OCI-LY1 (cell line): ENCODE measurements at regions not wholly inside any gene's neighbourhood (a gene's known extent, or its start where the extent isn't known, plus 50 kb on each side); places are given as distances from the start of the nearest gene placed in this dataset.

ENCODE experiments used
- EZH2 ChIP-seq: fragments of 200-600 bp; sonication (generic), shearing (Covaris generic); IDR thresholded peaks from 2 replicates; pipeline ENCODE4 v1.8.0; 2017; ENCODE audit warnings: borderline replicate concordance, mixed run types, mild to moderate bottlenecking, antibody characterized with exemption, low read length, moderate library complexity, mixed read lengths
- TF ChIP-seq, protein P1 (sequence below): fragments of 200-600 bp; sonication (generic), shearing (Covaris generic); IDR thresholded peaks from 2 replicates; pipeline ENCODE4 v1.5.1; 2017; ENCODE audit warnings: mild to moderate bottlenecking, antibody characterized with exemption, low read length, moderate library complexity, mixed read lengths

DNA sequence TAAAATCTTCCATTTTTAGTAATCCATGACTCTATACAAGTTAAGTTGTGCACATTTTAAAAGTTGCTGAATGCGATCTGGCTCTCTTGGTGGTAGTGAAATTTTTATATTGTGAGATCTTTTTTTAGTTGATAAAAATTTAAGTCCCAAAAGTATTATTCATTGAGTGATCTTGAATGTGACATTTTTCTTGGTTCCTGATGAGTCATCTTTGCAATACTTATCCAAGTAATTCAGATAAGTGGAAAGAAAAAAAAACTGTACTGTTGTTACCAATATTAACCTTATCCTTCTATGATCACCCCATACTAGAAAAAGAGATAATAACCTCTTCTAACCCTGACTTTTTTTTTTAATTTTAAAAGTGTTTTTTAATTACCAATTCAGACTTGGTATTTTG, 601.3 kb downstream of the PSAT1 start:
- no peak for TF ChIP-seq EZH2
- TF ChIP-seq, protein P1, sequence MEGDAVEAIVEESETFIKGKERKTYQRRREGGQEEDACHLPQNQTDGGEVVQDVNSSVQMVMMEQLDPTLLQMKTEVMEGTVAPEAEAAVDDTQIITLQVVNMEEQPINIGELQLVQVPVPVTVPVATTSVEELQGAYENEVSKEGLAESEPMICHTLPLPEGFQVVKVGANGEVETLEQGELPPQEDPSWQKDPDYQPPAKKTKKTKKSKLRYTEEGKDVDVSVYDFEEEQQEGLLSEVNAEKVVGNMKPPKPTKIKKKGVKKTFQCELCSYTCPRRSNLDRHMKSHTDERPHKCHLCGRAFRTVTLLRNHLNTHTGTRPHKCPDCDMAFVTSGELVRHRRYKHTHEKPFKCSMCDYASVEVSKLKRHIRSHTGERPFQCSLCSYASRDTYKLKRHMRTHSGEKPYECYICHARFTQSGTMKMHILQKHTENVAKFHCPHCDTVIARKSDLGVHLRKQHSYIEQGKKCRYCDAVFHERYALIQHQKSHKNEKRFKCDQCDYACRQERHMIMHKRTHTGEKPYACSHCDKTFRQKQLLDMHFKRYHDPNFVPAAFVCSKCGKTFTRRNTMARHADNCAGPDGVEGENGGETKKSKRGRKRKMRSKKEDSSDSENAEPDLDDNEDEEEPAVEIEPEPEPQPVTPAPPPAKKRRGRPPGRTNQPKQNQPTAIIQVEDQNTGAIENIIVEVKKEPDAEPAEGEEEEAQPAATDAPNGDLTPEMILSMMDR = no peak
